ENCODE measurements at regions not wholly inside any gene's neighbourhood (a gene's known extent, or its start where the extent isn't known, plus 50 kb on each side); places are given as distances from the start of the nearest gene placed in this dataset.

DNA sequence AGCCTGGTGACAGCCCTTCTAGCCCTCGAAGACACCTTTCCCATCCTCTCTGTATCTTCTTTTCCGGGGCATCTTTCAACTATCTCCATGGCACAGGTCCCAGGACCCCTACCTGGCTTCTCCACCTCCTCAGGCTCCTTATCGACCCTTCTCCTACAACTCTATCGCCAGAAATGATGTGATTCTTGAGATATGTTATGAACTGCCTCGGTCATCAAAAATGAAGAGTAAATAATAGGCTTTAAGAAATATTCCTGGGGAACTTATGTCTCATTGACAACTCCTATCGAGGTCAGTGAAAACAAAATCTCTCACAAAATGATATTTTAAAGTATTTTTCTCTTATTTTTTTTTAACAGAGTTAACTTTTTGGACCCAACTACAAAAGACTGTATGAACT, 405.5 kb upstream of the SHH start:
- DNase-seq = no peak

DNA sequence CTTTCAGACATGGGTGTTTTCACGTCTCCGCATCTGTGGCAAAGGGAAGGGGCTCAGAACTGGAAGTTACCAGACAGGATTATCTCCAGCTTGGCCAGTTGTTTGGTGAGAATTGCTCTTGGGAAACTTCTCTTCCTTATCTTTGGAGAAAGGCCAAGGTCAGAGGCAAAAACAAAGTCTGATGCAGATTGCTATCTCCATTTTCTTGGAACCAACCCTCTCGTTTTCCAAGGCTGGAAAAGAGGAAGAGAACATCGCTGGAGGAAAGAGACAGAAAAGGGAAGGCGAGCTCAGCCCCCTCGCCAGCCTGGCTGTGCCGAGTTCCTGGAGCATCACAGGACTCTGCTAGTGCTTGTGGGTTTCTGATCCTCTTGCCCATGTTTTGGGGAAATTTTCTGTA, 396.8 kb upstream of the SHH start:
- DNase-seq = no peak

DNA sequence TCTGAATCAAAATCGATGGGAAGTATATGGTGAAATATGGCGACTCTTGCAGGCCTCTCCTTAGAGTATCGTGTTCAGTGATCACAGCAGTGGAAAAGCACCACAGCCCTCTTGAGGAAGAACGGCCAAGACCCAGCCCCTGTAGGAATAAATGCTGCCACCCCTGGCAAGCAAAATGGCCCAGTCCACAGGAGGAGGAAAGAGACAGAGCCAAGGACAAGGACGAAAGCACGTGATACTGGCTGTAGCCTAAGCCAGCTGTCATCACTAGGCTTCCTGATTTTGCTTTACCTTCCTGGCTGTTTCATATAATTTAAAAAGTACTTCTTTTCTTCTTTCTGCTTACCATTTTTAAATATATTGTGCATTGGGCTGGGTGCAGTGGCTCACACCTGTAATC, 395.0 kb upstream of the SHH start:
- no peak for DNase-seq

GRCh38 chr7:156206174-156206573, 393.9 kb upstream of the SHH start:
- DNase-seq = no peak

DNA sequence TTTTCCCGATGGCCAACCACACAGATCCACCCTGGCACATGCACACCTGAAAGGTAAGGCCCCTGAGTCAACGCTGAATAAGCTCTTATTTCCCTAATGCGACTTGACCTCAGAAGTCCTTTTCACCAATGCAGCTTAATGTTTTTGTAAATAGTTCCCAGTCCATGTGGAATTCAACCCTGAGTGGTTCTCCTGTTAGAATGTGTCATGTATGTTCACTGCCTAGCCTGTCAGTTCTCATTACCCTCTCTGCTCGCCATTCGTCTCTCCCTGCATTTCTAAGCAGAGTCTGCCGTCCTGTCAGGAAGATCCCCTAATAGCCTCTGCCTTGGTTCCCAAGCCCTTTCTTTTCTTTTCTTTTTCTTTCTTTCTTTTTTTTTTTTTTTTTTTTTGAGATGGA, 392.6 kb upstream of the SHH start:
- no peak for DNase-seq

- DNase-seq = no peak
Observed at GRCh38 chr7:156203923-156204322, 391.7 kb upstream of the SHH start.

DNA sequence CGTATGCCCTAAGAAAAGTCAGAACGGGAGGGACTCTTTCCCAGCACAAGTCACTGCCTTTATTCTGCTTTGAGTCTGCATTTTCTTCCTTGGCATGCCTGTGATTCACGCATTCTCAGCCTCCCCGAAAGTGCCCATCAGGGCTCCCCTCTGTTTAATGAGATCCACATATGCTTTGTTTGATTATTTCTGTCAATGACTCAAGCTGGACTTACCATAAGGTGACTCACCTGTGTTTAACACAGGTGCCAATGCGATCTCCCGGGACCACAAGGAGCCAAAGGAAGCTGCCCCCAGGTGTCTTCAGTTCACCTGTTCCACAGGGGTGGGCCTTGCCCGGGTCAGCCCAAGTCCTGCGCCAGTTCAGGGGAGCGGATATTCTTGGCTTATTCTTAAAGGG, 386.0 kb upstream of the SHH start:
- DNase-seq = peak; percentile 37

DNA sequence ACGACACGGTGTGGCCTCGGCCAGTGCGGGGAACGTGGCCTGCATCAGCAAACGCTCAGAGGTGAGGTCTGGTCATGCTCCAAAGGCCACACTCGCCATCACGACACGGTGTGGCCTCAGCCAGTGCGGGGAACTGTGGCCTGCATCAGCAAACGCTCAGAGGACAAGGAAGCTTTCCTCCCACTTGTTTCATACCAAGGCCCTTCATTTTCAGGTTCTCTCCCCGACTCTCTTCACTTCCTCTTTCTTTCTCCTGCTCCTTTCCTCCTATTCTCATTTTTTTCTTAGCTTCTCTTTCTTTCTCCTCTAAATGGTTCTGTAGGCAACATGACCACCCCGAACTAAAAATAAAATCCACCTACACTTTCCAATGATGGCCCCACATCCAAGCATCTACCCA, 384.4 kb upstream of the SHH start:
- no peak for DNase-seq

DNA sequence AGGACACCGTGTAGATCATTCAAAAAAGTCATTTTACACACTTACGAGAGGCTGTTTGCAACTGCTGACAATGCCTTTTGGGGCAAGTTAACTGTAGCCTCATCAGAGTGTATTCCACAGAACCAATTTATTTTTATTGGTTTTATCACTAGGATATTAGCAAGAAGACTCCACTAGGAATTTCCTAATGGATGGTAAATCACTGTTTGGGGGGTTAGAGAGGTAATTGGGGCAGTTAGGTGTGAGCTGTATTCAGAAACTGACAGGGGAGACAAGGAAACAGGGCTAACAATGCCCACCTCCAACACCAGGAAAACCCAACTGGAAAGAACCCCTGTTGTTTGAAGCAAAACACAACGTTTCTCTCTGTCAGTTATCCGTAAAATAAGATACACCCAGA, 383.0 kb upstream of the SHH start:
- no peak for DNase-seq

GRCh38 chr7:156194813-156195212, 382.6 kb upstream of the SHH start:
- DNase-seq = peak; percentile 7

GRCh38 chr7:156192921-156193320, 380.7 kb upstream of the SHH start:
- no peak for DNase-seq

- DNase-seq = no peak
Observed at GRCh38 chr7:156191090-156191489, 378.8 kb upstream of the SHH start.

GRCh38 chr7:156185076-156185475, 372.8 kb upstream of the SHH start:
- no peak for DNase-seq

GRCh38 chr7:156184164-156184563, 371.9 kb upstream of the SHH start:
- no peak for DNase-seq

DNA sequence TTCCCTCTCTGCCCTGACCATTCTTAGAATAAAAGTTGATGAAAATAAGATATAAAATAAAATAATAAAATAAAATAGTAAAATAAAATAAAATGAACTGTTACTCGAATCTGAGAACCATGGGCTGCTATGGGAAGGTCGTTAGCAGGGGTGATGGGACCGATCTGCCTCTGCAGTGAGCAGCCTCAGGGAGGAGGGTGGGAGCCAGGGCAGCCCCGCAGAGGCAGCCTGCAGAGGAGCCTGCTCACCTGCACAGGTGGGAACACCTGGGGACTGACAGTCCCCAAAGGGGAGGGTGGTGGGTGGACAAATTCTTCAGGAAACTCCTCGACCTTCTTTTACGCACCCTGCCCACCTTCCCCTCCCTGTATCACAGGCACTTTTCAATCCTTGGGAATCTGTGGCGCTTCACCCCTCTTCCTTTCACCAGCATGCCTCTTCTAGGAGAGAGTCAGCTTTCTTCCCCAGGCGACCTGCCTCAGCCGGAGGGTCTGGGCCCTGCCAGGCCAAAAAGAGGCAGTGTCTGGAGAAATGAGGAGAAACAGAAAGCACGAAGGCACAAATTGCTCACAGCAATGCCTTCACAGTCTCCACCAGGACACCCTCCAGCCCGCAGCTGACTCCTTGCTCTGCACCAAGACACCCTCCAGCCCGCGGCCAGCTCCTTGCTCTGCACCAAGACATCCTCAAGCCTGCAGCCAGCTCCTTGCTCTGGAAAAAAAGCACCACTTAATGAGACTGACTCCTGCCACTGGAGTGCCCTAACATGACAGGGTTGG, 368.4 kb upstream of the SHH start:
- DNase-seq = no peak

DNA sequence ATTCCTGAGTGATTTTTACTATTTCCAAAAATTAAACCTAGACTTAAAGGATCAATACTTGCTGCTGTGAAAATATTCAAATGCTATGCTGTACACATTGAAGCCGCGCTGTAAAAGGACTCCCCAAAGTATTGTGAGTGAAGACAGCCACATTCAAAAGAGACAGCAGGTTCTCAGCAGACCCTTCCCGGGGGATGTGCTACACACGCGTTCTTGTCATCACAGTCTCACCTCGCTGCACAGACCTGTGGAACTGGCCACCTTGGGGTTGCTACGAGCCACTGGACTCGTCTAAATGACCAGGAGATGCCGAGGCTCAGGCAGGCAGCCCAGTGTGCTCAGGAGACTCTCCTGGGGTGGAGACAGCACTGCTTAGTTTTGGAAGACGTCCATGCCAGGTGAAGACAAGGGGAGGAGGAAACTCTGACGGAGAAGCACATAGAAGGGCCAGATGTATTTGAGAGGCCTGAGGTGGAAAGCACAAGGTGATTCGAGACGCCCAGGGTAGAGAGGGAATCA, 367.7 kb upstream of the SHH start:
- no peak for DNase-seq

DNA sequence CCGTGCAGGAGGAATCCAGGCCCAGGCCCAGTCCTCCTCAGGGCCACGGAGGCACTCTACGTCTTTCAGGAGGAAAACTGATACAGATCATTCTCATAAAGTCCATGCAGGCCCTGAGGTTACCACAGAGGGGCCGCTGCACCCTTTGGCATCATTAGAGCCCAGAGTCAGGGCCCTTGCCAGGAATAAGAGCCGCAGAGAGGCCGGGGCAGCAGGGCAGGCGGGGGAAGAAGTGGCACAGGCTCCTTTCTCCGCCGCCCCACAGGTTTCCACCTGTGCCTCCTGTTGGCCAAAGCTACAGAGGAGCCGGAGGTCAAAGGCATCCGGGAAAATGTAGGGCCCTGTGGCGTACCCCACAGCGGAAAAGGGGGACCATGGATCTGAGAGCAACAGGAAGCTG, 366.6 kb upstream of the SHH start:
- DNase-seq = no peak

GRCh38 chr7:156178214-156178613, 366.0 kb upstream of the SHH start:
- DNase-seq = peak; percentile 27

DNA sequence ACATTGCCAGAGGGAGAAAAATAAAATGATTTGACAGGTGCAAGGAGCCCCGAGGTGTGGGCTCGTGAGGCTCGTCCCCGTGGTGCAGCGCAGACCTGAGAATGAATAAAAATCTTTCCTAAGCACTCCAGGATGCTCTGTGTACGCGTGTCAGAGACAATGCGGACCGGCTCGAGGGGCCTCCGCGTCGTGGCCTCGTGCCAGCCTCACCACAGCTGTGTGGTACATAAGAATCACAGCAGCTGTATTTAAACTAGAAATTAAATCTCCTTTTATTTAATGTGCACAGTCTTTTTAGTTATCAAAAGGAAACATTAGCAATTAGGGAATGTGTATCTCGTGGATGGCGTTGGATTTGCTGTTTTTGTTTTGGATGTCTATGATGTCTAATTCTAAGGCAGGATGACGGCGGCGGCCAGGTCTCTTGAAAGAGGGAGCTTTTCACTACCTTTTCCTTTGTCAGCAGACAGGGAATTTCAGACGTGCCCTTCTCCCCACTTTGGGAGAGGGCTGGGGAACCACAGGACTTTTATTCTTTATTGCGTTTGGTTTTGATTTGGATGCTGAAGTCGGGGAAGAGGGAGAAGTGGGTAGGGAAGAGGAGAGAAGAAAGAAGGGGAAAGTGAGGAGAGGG, 365.3 kb upstream of the SHH start:
- DNase-seq = peak; percentile 56

DNA sequence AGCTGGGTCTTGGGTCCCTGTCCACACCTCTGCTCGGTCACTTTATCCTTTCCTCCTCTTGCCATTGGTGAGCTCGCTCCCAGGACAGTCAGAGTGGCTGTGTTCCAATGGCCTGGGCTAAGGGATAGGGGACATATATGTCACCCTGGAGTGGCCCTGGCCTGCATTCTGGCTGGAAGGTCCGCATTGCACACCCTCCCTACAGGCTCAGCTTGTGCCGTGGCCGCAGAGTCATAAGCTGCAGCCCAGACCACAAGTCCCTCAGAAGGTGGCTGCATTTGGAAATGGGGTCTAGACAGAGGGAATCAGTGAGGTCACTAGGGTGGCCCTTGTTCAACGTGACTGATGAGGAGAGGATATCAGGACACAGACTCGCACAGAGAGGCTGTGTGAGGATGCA, 363.8 kb upstream of the SHH start:
- no peak for DNase-seq

DNA sequence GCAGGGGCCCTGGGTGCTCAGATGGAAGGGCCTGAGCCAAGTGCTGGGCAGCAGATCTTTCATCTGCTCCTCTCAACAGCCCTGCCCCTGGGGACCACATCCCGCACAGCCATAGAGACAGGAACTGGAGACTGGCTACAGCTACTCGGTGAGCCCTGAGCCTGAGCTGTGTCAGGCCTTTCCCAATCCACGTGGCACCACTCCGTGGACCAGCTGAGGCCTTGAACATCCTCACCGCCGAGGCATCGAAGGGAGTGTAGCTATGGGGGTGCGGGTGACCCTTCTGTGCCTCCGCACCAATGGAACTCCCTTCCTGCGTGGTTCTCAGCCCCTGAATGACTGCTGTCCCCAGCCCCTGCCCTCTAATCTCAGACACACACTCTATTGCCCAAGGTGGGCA, 362.7 kb upstream of the SHH start:
- DNase-seq = no peak

GRCh38 chr7:156174428-156174827, 362.2 kb upstream of the SHH start:
- no peak for DNase-seq

- DNase-seq = no peak
Observed at GRCh38 chr7:156173748-156174353, 361.6 kb upstream of the SHH start.

DNA sequence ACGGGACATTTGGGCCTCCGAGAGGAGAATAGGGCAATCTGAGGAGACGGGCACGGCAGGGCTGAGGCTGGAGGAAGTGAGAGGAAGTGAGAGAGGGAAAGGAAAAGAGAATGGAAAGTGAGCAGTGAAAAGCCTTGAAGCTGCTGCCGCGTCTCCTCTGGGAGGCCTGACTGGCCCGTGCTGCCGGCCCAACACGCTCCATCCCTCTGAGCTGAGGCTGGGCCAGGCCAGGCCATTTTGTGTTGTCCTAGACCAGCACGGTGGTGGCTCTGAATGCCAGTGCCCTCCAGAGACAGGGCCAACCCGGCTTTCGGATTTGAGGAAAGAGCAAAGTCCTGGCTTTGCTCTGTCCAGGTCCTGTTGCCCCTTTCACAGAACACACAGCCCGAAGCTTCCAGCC, 361.1 kb upstream of the SHH start:
- no peak for DNase-seq
